Lower lobe of right lung (tissue), 2 donors: ENCODE measurements at regions not wholly inside any gene's neighbourhood (a gene's known extent, or its start where the extent isn't known, plus 50 kb on each side); places are given as distances from the start of the nearest gene placed in this dataset.

Experiments used
- ATAC-seq, 2 donors: fragments of 200-7000 bp; cut with Tn5 transposase; one replicate each; pipeline ENCODE4 v1.9.1; 2020 to 2022; ENCODE audit warnings: mild to moderate bottlenecking in 2 of 2, moderate library complexity in 2 of 2
- DNase-seq: peaks from one replicate; pipeline ENCODE4 v3.0.0-alpha.2; 2020
- H3K27ac ChIP-seq: fragments of 200-600 bp; one replicate; pipeline ENCODE4 v1.8.0; 2022
- H3K27me3 ChIP-seq: fragments of 200-600 bp; one replicate; pipeline ENCODE4 v1.8.0; 2022; ENCODE audit warnings: low read depth
- H3K36me3 ChIP-seq: fragments of 200-600 bp; one replicate; pipeline ENCODE4 v1.8.0; 2022; ENCODE audit warnings: mild to moderate bottlenecking
- H3K4me1 ChIP-seq: fragments of 200-600 bp; one replicate; pipeline ENCODE4 v1.8.0; 2022
- H3K4me3 ChIP-seq: fragments of 200-600 bp; one replicate; pipeline ENCODE4 v1.8.0; 2022; ENCODE audit warnings: mild to moderate bottlenecking
- H3K9me3 ChIP-seq: fragments of 200-600 bp; one replicate; pipeline ENCODE4 v1.8.0; 2022
- CTCF ChIP-seq: fragments of 200-600 bp; IDR thresholded peaks from one replicate; pipeline ENCODE4 v1.8.0; 2022; ENCODE audit warnings: antibody characterized with exemption, mild to moderate bottlenecking
- intact Hi-C: fragments of 100-400 bp; cut with DNase I; formaldehyde crosslinking; loops from one replicate; pipeline ENCODE4 v1.11.0; 2022
- donor health status: DM: no; HTN: yes; CAD: no; lungs with severe emphysema.

GRCh38 chr11:71117311-71117710, 135.1 kb downstream of the SHANK2 start:
- no peaks in the 10 kb centered on the region for H3K36me3 ChIP-seq
- no peak overlapping the region for H3K27ac ChIP-seq
- H3K4me3 ChIP-seq: no peak overlapping the region
- no peaks in the 10 kb centered on the region for H3K4me1 ChIP-seq
- no peaks in the 10 kb centered on the region for H3K9me3 ChIP-seq
- H3K27me3 ChIP-seq: no peaks in the 10 kb centered on the region
- DNase-seq (no peak), ATAC-seq (no peak)
- intact Hi-C loops: no loop called here
- TF ChIP-seq CTCF: no peak

- no peak for TF ChIP-seq CTCF
- no peaks in the 10 kb centered on the region for H3K4me1 ChIP-seq
- no peak overlapping the region for H3K4me3 ChIP-seq
- no peak for DNase-seq
- no peak for ATAC-seq
- H3K27me3 ChIP-seq: no peaks in the 10 kb centered on the region
- intact Hi-C loops: no loop called here
- H3K9me3 ChIP-seq: no peaks in the 10 kb centered on the region
- no peaks in the 10 kb centered on the region for H3K36me3 ChIP-seq
- H3K27ac ChIP-seq: no peak overlapping the region
Observed at GRCh38 chr11:71116693-71117040, 135.7 kb downstream of the SHANK2 start.

GRCh38 chr11:71115770-71116692, 136.3 kb downstream of the SHANK2 start:
- no peak for DNase-seq
- intact Hi-C loops: no loop called here
- ATAC-seq: no peak

GRCh38 chr11:71114124-71114851, 138.1 kb downstream of the SHANK2 start:
- DNase-seq (no peak), ATAC-seq (no peak)
- Histone ChIP-seq H3K4me1 (no peaks in the 10 kb centered on the region), H3K27ac (no peak overlapping the region), H3K9me3 (no peaks in the 10 kb centered on the region), H3K4me3 (no peak overlapping the region), H3K36me3 (peaks cover 1% of the 10 kb centered on the region), H3K27me3 (no peaks in the 10 kb centered on the region)
- intact Hi-C loops: no loop called here
- no peak for TF ChIP-seq CTCF

More at GRCh38 chr11:71115770-71116692, 136.3 kb downstream of the SHANK2 start:
- H3K9me3 ChIP-seq: no peaks in the 10 kb centered on the region
- H3K27ac ChIP-seq: no peak overlapping the region
- no peak overlapping the region for H3K4me3 ChIP-seq
- H3K27me3 ChIP-seq: no peaks in the 10 kb centered on the region
- TF ChIP-seq CTCF: no peak
- H3K4me1 ChIP-seq: no peaks in the 10 kb centered on the region
- H3K36me3 ChIP-seq: no peaks in the 10 kb centered on the region

GRCh38 chr11:71112990-71113389, 139.4 kb downstream of the SHANK2 start:
- DNase-seq (no peak), ATAC-seq (peak in 1 of 2 donors; percentile 63)
- no peaks in the 10 kb centered on the region for H3K9me3 ChIP-seq
- no peaks in the 10 kb centered on the region for H3K27me3 ChIP-seq
- peaks cover 9% of the 10 kb centered on the region for H3K36me3 ChIP-seq
- no peak for TF ChIP-seq CTCF
- no peak overlapping the region for H3K27ac ChIP-seq
- no peak overlapping the region for H3K4me3 ChIP-seq
- H3K4me1 ChIP-seq: no peaks in the 10 kb centered on the region
- intact Hi-C loops: no loop called here
